Glomerular endothelial cell (primary cell): ENCODE measurements at regions not wholly inside any gene's neighbourhood (a gene's known extent, or its start where the extent isn't known, plus 50 kb on each side); places are given as distances from the start of the nearest gene placed in this dataset.
A peak's percentile ranks its signal among the peaks of the same experiment; 100 is the strongest.
"Not testable (repeated sequence)": the region's sequence is repeated elsewhere in the genome, so short reads cannot be mapped to it uniquely, and the experiment has no call there.

Experiments used
- DNase-seq: peaks from one replicate; pipeline ENCODE4 v3.0.0-alpha.2; 2011; ENCODE audit warnings: low read depth, low spot score; ENCODE audit errors: extremely low read depth

DNA sequence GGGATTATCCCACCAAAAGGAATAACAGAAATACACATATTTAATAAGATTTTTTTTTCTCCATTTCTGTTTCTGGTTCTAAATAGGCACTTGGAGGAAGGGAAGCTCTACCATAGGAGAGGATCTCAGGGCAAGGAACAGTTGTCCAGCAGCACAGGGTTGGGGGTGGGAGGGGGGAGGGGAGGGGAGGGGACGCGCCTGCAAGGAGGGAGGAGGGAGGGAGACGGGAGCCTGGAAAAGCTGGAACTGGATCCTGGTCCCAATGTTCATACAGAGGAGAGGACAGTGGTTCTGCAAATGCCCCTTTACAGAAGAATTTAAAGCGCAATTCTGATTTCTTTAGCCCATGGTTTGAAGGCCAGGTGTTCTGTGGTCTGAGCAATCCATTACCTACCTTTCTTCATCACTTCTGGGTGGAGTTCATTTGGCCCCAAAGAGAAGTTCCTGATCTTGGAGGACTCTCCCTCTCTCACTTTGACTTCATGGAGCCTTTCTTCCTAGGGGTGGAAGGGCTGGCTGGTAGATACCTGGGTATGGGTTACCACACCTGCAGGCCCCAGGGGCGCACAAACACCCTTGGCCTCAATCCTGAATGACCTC, 348.9 kb upstream of the NCAM1 start:
- no peak for DNase-seq

DNA sequence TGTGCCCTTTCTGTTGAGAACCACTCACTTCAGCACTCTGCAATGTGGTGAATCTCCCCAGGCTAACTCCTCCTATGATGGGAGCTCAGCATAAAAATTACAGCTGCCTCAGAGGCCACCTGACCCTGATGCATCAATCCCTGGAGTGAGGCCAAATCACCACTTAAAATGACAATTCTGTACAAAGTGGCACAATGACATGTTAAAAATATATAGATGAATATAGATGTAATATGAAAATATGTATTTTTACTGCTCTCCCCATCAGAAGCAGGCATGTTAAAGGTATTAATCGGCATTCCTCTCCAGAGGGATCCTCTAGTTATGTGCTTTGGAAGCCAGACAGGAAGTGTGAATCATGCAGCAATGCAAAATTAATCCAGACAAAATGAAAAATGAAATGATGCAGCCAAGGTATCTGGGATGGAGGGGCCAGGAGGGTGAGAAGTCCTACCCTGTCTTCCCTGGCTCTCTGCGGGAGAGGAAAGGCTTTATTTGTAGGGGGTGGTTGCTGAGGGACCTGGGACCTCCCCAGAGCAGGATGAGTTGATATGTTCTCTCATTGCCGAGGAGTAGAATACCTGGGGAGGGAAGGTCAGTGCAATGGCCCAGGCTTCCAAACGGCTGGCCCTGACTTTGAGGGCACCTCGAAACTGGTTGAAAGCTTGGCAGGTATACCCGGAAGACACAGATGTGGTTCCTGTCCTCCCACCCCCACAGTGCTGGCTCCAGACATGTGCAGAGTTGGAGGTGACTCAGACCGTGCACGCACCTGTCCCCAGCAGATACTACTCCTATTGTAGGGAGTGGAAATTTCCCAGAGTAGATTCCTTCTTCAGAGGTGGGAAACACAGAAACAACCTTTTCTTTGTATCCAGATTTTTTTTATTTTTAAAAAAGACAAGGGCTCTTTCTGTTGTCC, 347.9 kb upstream of the NCAM1 start:
- DNase-seq = peak; percentile 25

DNA sequence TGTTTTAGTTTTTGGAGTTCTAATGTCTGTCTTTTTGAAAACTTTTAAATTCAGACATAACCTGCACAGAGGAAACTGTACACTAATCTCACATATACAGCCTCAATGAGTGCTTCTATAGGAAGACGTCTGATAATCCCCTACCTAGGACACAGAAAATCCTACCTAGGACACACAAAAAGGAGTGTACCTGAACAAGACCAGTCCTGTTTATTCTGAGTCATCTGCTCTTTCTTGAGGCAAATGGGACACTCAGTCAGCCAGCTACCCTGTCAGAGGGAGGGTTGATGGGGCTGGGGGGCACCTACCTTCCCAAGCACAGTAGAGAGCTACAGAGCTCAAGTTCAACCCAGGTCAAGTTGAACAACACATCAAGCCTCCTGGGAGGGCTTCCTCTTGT, 346.6 kb upstream of the NCAM1 start:
- DNase-seq = no peak

DNA sequence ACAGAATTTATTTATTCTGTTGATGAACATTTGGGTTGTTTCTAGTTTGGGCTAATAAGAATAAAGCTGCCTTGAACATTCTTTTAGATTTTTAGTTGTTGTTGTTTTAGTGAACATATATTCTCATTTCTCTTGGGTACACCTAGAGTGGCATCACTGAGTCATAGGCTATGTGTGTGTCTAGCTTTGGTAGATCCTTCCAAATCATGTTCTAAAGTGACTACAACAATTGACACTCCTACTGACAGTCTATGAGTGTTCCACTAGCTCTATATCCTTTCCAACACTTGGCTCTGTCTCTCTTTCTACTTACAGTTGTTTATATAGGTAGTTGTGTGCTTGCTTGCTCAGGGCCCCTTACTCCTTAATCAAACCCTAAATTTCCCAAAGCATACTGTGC, 346.0 kb upstream of the NCAM1 start:
- DNase-seq = no peak

DNA sequence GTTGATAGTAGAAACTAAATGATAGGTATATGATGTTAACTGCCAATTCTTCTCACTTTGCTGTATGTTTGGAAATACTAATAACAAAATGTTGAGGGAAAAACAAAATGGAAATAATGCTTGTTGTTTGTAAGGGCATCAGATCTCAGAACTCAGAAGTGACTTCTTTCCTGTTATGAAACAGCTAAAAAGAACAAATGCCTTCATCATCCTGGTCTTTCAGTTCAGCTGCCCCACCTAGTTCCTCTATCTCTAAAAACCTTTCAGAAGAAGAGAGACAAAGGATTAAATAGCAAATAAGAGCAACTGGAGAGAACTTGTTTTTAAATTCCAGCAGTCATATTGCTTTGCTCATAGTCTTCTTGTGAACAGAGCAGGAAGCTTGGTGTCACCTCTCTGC, 345.3 kb upstream of the NCAM1 start:
- no peak for DNase-seq

DNA sequence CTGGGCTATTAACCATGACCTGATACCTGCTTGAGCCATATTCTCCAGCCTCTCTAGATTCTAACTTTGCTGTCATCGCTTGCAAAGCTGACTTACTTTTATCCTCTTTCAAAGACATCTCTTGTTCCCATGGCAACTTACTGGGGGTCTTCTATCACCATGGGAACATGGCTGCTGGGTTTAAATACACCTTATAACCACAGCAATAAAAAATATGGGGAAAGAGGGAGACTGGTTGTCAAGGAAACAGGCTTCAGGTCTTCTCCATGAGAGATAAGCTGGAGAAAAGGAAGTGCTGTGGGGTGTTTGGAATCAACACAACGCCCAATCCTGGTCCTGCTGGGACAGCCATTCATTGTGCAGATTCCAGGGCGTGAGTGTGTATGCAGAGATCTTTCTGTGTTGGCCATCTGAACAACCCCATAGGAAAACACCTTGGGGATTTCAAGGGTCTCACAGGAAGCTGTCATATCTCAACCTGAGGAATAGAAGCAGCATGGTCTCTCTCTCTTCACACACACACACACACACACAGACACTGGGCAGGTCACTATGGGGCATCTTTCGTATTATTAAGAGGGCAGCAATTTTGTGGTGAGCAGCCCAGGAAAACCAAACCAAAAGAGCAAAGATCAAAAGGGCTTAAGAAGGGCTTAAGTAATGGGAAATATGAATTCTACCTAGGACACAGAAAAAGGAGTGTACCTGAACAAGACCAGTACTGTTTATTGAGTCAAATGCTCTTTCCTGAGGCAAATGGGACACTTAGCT, 344.7 kb upstream of the NCAM1 start:
- no peak for DNase-seq

DNA sequence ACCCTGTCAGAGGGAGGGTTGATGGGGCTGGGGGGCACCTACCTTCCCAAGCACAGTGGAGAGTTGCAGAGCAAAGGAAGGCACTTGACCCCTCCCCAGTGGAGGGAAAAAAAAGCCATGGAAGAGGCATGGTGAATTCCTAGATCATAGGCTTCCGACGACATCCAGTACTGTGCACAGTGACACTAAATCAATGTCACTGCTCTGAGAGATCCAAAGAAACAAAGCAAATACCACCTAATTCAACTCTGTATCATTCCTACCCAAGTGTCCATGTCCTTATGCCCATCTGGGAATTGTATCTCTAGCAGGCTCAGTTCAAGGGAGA, 344.2 kb upstream of the NCAM1 start:
- DNase-seq = no peak

DNA sequence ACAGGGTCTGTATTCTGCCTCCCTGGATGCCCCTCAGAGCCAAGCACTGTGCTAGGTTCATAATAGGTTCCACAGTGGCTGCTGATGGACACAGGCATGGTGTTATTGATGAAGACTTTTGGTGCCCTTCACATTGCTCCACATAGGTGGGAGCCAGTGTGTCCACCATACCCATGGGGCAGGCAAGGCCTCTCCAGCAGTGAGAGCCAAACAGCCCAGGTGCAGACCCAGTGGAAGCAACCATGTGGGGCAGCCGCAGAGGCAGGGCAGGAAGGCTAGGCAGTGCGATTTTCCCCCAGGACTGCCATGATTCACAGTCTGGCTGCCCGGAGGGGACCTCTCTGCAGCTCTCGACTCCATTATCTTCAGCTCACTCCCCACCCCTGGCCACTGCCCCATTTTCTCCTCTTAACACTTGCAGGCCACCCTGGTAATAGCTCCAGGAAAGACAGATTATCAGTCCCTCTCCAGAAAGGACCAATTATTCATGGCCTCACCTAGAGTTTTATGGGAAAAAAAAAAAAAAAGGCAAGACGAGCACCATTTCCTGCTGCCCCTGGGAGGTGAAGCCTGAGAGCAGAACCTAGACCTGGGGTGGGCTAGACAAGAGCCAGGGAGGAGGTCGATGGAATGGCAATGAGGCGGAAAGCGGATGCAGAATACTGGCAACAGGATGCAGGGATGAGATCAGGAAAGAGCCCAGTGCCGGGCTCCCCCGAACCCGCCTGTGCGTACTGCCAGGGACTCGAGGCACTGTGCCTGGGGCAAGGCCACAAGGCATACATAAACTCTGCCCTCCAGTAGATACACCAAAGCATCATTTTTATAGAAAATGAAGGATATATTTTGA, 343.0 kb upstream of the NCAM1 start:
- DNase-seq = no peak

DNA sequence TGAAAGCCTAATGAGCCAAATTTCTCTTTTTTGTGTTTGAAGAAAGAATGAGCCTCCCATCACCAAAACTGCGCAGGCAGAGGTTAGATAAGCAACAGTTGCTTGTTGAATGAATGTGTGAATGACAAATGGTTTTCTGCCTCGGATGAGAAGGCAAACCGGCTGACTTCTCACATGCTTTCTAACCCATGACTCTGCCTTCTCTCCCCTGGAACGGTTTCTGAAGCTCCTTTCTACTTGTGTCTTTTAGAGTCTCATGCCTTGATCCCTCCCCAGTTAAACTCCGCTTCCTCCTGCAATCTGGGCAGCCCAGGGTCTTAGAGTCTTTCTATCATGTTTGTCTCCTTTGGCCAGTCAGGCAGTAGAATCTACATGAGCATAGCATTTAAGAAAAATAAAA, 342.1 kb upstream of the NCAM1 start:
- no peak for DNase-seq

DNA sequence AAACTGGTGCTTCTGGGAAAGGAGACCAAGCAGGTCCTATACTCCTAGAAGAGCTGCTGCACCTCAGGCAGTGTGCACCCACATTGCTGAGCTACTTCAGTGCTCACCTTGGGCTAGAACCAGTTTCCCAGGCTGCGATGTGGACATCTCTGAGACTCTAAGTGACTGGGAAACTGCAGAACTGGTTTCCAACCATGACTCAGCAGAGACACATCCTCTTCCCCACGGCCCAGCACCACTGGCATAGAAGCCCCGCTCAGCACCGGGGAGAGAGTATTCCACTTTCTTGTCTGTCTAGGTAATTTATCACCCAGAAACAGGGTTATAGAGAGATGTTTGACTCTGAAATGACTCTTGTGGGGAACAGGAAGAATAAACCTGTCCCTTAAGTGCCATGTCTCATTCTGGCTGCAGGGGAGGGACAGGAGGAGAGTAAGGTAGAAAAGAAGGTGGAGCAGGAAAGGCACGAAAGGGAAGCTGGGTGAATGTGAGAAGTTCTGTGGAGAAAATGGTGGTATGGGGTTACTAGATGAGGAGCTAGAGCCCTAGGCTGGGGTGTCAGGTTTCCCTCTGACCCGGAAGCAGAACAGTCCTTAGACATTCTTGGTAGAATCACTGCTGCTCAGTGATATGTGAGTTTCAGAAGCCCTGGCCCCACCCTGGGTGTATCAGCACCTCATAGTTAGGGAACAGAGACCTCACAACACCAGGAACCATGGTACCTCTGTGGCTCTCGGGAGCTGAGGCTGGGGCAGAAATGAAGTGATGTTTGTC, 340.4 kb upstream of the NCAM1 start:
- no peak for DNase-seq

DNA sequence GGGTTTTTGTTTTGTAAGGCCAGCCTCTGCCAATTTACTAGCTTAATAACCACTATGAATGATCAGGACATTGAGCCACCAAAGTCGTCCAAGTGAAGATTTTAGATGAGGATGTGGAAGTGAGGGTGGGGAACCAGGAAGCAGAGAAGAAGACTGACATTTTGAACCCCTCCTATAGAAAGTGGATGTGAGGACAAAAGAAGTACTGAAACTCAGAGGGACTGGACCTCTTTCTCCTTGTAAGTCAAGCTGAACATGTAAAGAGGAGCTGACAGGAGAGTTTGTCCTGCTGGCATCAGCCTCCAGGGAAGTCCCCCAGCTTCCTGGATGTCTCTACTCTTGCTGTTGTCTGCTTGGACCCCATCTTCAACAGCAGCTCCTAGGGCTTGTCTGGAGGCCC, 338.2 kb upstream of the NCAM1 start:
- DNase-seq = no peak

DNA sequence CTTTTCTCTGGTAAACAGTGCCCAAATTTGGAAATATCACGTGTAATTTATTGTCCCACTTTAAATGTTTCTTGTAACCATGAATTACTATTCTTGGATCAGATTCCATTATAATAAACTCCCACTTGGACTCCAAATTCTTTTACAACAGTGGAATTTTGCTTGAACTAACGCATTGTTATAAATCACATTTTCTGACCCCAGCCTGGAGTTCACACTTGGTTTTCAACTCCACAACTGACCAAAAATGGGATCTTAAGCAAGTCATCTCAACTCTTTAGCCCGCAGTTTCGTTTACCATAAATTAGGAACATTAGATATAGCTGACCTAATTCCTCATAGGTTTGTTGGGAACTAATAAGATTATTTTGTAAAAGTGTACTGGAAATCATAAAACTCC, 336.8 kb upstream of the NCAM1 start:
- no peak for DNase-seq

DNA sequence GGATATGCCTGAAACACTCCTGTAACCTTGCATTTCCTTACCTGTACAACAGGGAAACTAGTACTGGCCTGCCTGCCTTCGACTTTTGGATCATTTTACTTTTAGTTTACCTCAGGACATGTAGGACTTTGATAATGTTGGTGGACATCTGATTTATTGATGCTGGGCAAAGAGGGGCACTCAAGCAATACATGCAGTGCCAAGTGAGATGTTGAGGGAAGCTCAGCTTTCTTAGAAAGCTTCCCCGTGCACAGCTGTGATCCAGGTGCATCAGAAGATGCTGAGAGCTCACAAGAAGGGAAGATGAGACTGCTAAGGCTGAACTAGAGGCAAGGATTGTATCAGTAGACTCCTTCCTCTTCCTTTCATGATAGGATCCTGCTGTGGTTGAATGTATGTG, 336.2 kb upstream of the NCAM1 start:
- DNase-seq = not testable (repeated sequence)

DNA sequence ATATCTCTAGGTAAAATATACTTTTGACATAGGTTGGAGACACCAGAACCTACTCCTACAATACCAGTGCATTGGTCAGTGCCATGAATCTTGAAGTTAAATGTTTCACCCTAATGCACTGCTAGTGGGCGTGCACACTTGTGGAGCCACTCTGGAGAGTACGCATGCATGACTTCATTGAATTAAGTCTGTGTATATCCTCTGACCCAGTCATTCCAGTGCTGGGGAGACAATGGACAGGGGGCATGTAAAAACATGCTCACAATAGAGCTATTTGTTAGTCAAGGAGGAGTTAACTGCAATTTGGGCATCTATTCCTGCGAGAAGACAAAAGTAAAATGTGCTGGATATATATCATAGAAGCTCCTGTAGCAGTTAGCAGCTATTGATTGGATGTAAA, 335.4 kb upstream of the NCAM1 start:
- DNase-seq = no peak

DNA sequence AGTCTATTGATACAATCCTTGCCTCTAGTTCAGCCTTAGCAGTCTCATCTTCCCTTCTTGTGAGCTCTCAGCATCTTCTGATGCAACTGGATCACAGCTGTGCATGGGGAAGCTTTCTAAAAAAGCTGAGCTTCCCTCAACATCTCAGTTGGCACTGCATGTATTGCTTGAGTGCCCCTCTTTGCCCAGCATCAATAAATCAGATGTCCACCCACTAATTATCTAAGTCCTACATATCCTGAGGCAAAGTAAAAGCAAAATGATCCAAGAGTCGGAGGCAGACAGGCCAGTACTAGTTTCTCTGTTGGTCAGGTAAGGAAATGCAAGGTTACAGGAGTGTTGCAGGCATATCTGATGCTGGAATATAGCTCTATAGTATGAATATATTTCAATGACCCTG, 334.5 kb upstream of the NCAM1 start:
- no peak for DNase-seq

DNA sequence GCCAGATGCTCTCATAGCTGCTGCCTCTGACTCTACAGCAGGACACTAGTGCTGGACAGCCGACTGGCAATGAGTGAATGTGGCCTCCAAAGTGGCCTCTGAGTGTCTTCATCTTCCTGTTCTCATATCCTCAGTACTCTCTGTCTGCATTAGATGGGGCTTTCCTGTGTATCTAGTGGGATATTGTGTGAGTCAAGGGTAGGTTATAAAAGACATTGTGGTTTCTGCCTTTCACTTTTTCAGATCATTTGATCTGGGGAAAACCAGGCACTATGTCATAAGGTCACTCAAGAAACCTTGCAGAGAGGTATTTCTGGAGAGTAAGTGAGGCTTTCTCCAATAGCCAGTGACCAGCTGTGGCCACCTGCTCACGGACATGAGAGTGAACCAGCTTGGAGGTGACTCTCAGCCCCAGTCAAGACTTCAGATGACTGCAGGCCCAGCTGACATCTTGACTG, 333.6 kb upstream of the NCAM1 start:
- no peak for DNase-seq

DNA sequence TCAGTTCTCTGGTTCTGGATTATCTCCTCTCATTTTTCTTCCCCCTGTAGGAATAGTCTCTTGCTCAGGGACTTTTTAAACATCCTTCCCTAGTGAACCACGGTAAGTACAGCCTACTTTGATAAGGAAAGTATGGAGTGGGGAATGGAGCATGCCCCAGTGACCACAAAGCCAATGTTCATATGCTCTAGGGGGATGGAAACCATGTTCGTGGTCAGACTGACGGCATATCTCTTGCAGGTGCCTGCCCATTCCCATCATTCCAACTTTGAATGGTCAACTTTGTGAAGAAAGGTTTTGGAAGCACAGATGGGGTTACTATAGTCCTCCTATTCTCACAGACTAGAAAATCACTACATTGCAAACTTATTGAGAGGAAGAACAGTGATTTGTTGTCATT, 332.5 kb upstream of the NCAM1 start:
- no peak for DNase-seq

DNA sequence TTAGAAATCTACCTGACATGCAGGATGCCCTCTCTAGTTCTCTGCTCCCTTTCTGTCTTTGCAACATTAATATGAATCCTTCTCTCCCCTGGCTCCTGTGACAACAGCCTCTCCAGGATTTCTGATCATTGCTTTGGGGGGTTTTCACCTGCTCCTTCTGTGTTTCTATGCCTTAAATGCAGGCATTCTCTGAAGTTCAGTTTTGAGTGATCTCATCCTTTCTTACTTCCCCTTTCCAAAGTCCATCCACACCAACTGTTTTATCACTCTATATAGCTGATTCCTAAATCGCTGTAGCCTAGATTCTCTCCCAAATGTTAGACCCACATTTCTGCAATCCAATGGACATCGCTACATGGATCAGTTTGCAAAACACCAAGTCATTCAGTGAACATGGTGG, 330.7 kb upstream of the NCAM1 start:
- DNase-seq = no peak

DNA sequence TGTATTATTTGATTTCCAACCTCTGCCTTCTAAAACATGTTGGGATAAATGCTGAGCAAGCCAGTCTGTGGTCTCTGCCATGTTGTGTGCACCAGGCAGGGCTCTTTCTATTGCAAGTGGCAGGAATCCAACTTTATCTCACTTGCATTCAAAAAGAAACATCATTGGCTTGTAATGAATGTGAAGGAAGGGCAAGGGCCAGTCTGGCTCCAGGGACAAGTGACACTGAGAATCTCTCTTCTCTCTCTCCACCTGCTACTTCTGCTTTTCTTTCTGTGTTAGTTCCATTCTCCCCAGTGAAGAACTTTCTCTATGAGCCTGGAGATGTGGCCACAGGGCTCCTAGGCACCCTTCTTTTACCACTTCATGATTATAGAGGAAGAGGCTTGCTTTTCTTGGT, 329.9 kb upstream of the NCAM1 start:
- no peak for DNase-seq

DNA sequence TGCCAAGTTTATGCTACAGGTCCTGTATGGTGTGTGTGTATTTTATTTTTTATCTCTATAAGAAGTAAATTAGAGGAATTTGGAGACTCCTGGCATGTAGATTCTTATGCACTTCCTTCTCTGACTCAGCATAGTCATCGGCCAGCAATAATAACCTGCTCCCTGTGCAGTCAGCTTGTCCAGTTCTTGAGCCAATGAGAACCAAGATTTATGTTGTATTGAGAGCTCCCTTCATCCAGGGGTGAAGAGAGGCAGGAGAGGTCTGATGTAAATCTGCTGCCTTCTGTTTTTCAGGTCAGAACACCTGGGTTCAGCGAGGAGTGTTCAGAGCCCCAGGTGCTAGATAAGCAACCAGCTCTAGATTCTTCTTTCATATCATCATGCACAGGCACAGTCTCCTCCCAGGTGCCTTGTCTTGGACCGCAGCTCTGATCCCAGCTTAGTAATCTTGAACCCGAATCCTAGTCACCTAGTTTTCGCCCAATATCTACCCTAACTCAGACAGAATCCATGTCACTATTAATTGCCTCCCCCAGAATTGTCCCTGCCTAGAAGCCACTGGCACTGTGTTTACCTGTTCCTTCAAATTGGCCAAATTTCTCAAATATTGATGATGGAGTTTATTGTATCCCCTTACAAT, 328.2 kb upstream of the NCAM1 start:
- no peak for DNase-seq
